IPS-20b (cell line): ENCODE measurements at regions not wholly inside any gene's neighbourhood (a gene's known extent, or its start where the extent isn't known, plus 50 kb on each side); places are given as distances from the start of the nearest gene placed in this dataset.

Source experiments
- H3K27ac ChIP-seq: one replicate; pipeline ENCODE4 v1.5.1; 2013; ENCODE audit warnings: low read length
- H3K27me3 ChIP-seq: 2 replicates; pipeline ENCODE4 v1.6.1; 2013; ENCODE audit warnings: mild to moderate bottlenecking, low read length, inconsistent platforms; ENCODE audit not compliant: insufficient read depth
- H3K36me3 ChIP-seq: 2 replicates; pipeline ENCODE4 v1.6.1; 2013; ENCODE audit warnings: low read depth, mild to moderate bottlenecking, inconsistent platforms, low read length, moderate library complexity; ENCODE audit not compliant: insufficient read depth
- H3K4me1 ChIP-seq: 2 replicates; pipeline ENCODE4 v1.6.1; 2013; ENCODE audit warnings: mild to moderate bottlenecking, control low read depth, inconsistent platforms, low read length, moderate library complexity; ENCODE audit not compliant: insufficient read depth
- H3K4me3 ChIP-seq: 2 replicates; pipeline ENCODE4 v1.5.1; 2013; ENCODE audit warnings: mild to moderate bottlenecking, low read length, inconsistent platforms
- H3K9ac ChIP-seq: 2 replicates; pipeline ENCODE4 v1.6.1; 2013; ENCODE audit warnings: low read depth, mild to moderate bottlenecking, inconsistent platforms, low read length, moderate library complexity
- H3K9me3 ChIP-seq: 2 replicates; pipeline ENCODE4 v1.6.1; 2013; ENCODE audit warnings: mild to moderate bottlenecking, low read depth, low read length, inconsistent platforms; ENCODE audit not compliant: insufficient read depth

- Histone ChIP-seq H3K4me1 (no peaks in the 10 kb centered on the region), H3K36me3 (no peaks in the 10 kb centered on the region), H3K27me3 (no peaks in the 10 kb centered on the region), H3K4me3 (no peak overlapping the region), H3K9me3 (0 out of 2 replicates have a peak, but pooled peaks cover 1% of the 10 kb centered on the region), H3K27ac (no peak overlapping the region), H3K9ac (no peak overlapping the region)
These were observed 230.7 kb downstream of the JRKL start for GRCh38 chr11:96620464-96621044.

- Histone ChIP-seq H3K9ac (no peak overlapping the region), H3K4me1 (no peaks in the 10 kb centered on the region), H3K27me3 (no peaks in the 10 kb centered on the region), H3K36me3 (no peaks in the 10 kb centered on the region), H3K27ac (no peak overlapping the region), H3K9me3 (peaks cover 8% of the 10 kb centered on the region; the same call in 1 of the 2 replicates), H3K4me3 (no peak overlapping the region)
These were observed 231.3 kb downstream of the JRKL start for GRCh38 chr11:96621161-96621560.

- Histone ChIP-seq H3K27ac (no peak overlapping the region), H3K9ac (no peak overlapping the region), H3K27me3 (no peaks in the 10 kb centered on the region), H3K36me3 (no peaks in the 10 kb centered on the region), H3K4me1 (no peaks in the 10 kb centered on the region), H3K9me3 (peaks cover 17% of the 10 kb centered on the region; the same call in 1 of the 2 replicates), H3K4me3 (no peak overlapping the region)
These were observed 232.3 kb downstream of the JRKL start for GRCh38 chr11:96622026-96622634.

GRCh38 chr11:96624126-96624525, 234.3 kb downstream of the JRKL start:
- no peaks in the 10 kb centered on the region for H3K27me3 ChIP-seq
- H3K4me3 ChIP-seq, result no peak overlapping the region
- H3K9me3 ChIP-seq, result peaks cover 21% of the 10 kb centered on the region; the same call in 1 of the 2 replicates
- H3K9ac ChIP-seq, result no peak overlapping the region
- H3K27ac ChIP-seq, result no peak overlapping the region
- H3K4me1 ChIP-seq, result no peaks in the 10 kb centered on the region
- H3K36me3 ChIP-seq, result no peaks in the 10 kb centered on the region

- Histone ChIP-seq H3K27ac (no peak overlapping the region), H3K9me3 (peaks cover 21% of the 10 kb centered on the region; the same call in 1 of the 2 replicates), H3K9ac (no peak overlapping the region), H3K4me3 (no peak overlapping the region), H3K27me3 (no peaks in the 10 kb centered on the region), H3K4me1 (no peaks in the 10 kb centered on the region), H3K36me3 (no peaks in the 10 kb centered on the region)
These were observed 237.6 kb downstream of the JRKL start for GRCh38 chr11:96627376-96627775.

GRCh38 chr11:96635655-96636054, 245.8 kb downstream of the JRKL start:
- Histone ChIP-seq H3K27ac (no peak overlapping the region), H3K27me3 (no peaks in the 10 kb centered on the region)

GRCh38 chr11:96641261-96641660, 251.4 kb downstream of the JRKL start:
- no peaks in the 10 kb centered on the region for H3K36me3 ChIP-seq
- no peaks in the 10 kb centered on the region; the same call in 1 of the 2 replicates for H3K9me3 ChIP-seq
- H3K9ac ChIP-seq, result no peak overlapping the region
- no peaks in the 10 kb centered on the region for H3K27me3 ChIP-seq
- no peak overlapping the region for H3K4me3 ChIP-seq
- no peak overlapping the region for H3K27ac ChIP-seq
- H3K4me1 ChIP-seq, result no peaks in the 10 kb centered on the region; the same call in 1 of the 2 replicates

More at GRCh38 chr11:96635655-96636054, 245.8 kb downstream of the JRKL start:
- Histone ChIP-seq H3K9ac (no peak overlapping the region), H3K9me3 (no peaks in the 10 kb centered on the region), H3K4me1 (no peaks in the 10 kb centered on the region), H3K4me3 (no peak overlapping the region), H3K36me3 (no peaks in the 10 kb centered on the region)

GRCh38 chr11:96642583-96642982, 252.8 kb downstream of the JRKL start:
- peaks cover 8% of the 10 kb centered on the region for H3K4me1 ChIP-seq
- H3K36me3 ChIP-seq, result no peaks in the 10 kb centered on the region
- no peaks in the 10 kb centered on the region for H3K27me3 ChIP-seq
- H3K9ac ChIP-seq, result no peak overlapping the region
- no peaks in the 10 kb centered on the region; the same call in 1 of the 2 replicates for H3K9me3 ChIP-seq
- no peak overlapping the region for H3K4me3 ChIP-seq
- H3K27ac ChIP-seq, result no peak overlapping the region

- no peaks in the 10 kb centered on the region for H3K27me3 ChIP-seq
- no peak overlapping the region for H3K4me3 ChIP-seq
- H3K4me1 ChIP-seq, result peaks cover 11% of the 10 kb centered on the region
- H3K9me3 ChIP-seq, result no peaks in the 10 kb centered on the region; the same call in 1 of the 2 replicates
- no peak overlapping the region for H3K9ac ChIP-seq
- H3K27ac ChIP-seq, result no peak overlapping the region
- no peaks in the 10 kb centered on the region for H3K36me3 ChIP-seq
These were observed 253.4 kb downstream of the JRKL start for GRCh38 chr11:96643173-96643572.

GRCh38 chr11:96647621-96648020, 257.8 kb downstream of the JRKL start:
- no peak overlapping the region for H3K4me3 ChIP-seq
- H3K36me3 ChIP-seq, result no peaks in the 10 kb centered on the region
- H3K27me3 ChIP-seq, result no peaks in the 10 kb centered on the region
- H3K4me1 ChIP-seq, result peaks cover 11% of the 10 kb centered on the region
- H3K27ac ChIP-seq, result no peak overlapping the region
- no peaks in the 10 kb centered on the region; the same call in 1 of the 2 replicates for H3K9me3 ChIP-seq
- no peak overlapping the region for H3K9ac ChIP-seq

- H3K4me1 ChIP-seq, result peaks cover 11% of the 10 kb centered on the region
- no peaks in the 10 kb centered on the region for H3K27me3 ChIP-seq
- no peak overlapping the region for H3K4me3 ChIP-seq
- no peak overlapping the region for H3K27ac ChIP-seq
- no peak overlapping the region for H3K9ac ChIP-seq
- H3K9me3 ChIP-seq, result no peaks in the 10 kb centered on the region
- no peaks in the 10 kb centered on the region for H3K36me3 ChIP-seq
These were observed 259.2 kb downstream of the JRKL start for GRCh38 chr11:96648991-96649390.

- Histone ChIP-seq H3K27me3 (no peaks in the 10 kb centered on the region), H3K36me3 (no peaks in the 10 kb centered on the region), H3K4me3 (no peak overlapping the region), H3K9ac (no peak overlapping the region), H3K9me3 (no peaks in the 10 kb centered on the region), H3K4me1 (peaks cover 4% of the 10 kb centered on the region; the same call in 1 of the 2 replicates), H3K27ac (no peak overlapping the region)
These were observed 262.7 kb downstream of the JRKL start for GRCh38 chr11:96652516-96652915.
